CD8-positive, alpha-beta memory T cell (primary cell): ENCODE measurements at regions not wholly inside any gene's neighbourhood (a gene's known extent, or its start where the extent isn't known, plus 50 kb on each side); places are given as distances from the start of the nearest gene placed in this dataset.

Experiments used
- CTCF ChIA-PET: fragments of 350-600 bp; sonication (Branson Sonifier 250); formaldehyde crosslinking; loops from one replicate; lab custom pipeline; 2021; ENCODE audit warnings: antibody characterized with exemption; lab: Charles Lee
- POLR2A ChIA-PET: fragments of 350-600 bp; sonication (Branson Sonifier 250); formaldehyde crosslinking; loops from one replicate; lab custom pipeline; 2021; ENCODE audit warnings: antibody characterized with exemption; lab: Charles Lee
- DNase-seq, 5 donors: peaks; one replicate each; pipeline versions ENCODE4 v3.0.0 to v3.0.0-alpha.2; 2020 to 2022; ENCODE audit warnings: mixed read lengths in 1 of 5
- H3K27ac ChIP-seq: one replicate; pipeline ENCODE4 v1.7.0; 2013; ENCODE audit warnings: low read depth, mild to moderate bottlenecking, low read length, moderate library complexity
- H3K27me3 ChIP-seq: 2 replicates; pipeline ENCODE4 v1.7.0; 2013; ENCODE audit warnings: low read length, mild to moderate bottlenecking; ENCODE audit not compliant: insufficient read depth, poor library complexity, severe bottlenecking
- H3K36me3 ChIP-seq: 2 replicates; pipeline ENCODE4 v1.7.0; 2013; ENCODE audit warnings: mild to moderate bottlenecking, low read length, moderate library complexity; ENCODE audit not compliant: insufficient read depth
- H3K4me1 ChIP-seq: 2 replicates; pipeline ENCODE4 v1.7.0; 2013; ENCODE audit warnings: mild to moderate bottlenecking, low read length, moderate library complexity; ENCODE audit not compliant: insufficient read depth
- H3K4me3 ChIP-seq: 2 replicates; pipeline ENCODE4 v1.7.0; 2013; ENCODE audit warnings: mild to moderate bottlenecking, low read length
- H3K9me3 ChIP-seq: 2 replicates; pipeline ENCODE4 v1.7.0; 2013; ENCODE audit warnings: mild to moderate bottlenecking, low read length
- H3K27ac Mint-ChIP-seq, 8 donors: one replicate each; pipeline ENCODE4 v1.8.0; 2020 to 2021; ENCODE audit warnings: mixed read lengths in 8 of 8, mild to moderate bottlenecking in 6 of 8, inconsistent platforms in 3 of 8, moderate library complexity in 3 of 8
- H3K27me3 Mint-ChIP-seq, 2 donors: one replicate each; pipeline ENCODE4 v1.8.0; 2020 to 2021; ENCODE audit warnings: mixed read lengths in 2 of 2, mild to moderate bottlenecking in 1 of 2, moderate library complexity in 1 of 2
- H3K36me3 Mint-ChIP-seq, 3 donors: one replicate each; pipeline ENCODE4 v1.8.0; 2020 to 2021; ENCODE audit warnings: mixed read lengths in 3 of 3, inconsistent platforms in 1 of 3, mild to moderate bottlenecking in 1 of 3
- H3K4me1 Mint-ChIP-seq, 3 donors: one replicate each; pipeline ENCODE4 v1.8.0; 2020 to 2021; ENCODE audit warnings: mixed read lengths in 3 of 3, inconsistent platforms in 1 of 3, mild to moderate bottlenecking in 1 of 3
- H3K4me3 Mint-ChIP-seq, 7 donors: one replicate each; pipeline ENCODE4 v1.8.0; 2020 to 2021; ENCODE audit warnings: mixed read lengths in 7 of 7, mild to moderate bottlenecking in 6 of 7, moderate library complexity in 4 of 7, inconsistent platforms in 2 of 7
- H3K9me3 Mint-ChIP-seq, 5 donors: one replicate each; pipeline ENCODE4 v1.8.0; 2020 to 2022; ENCODE audit warnings: mixed read lengths in 5 of 5, mild to moderate bottlenecking in 3 of 5, moderate library complexity in 2 of 5, inconsistent platforms in 1 of 5

GRCh38 chr4:155495572-155496293 lies 119.0 kb upstream of the MAP9 start:
- Histone ChIP-seq H3K27me3 (no peaks in the 10 kb centered on the region), H3K36me3 (no peaks in the 10 kb centered on the region), H3K27ac (no peak overlapping the region), H3K4me1 (no peaks in the 10 kb centered on the region), H3K9me3 (no peaks in the 10 kb centered on the region), H3K4me3 (no peak overlapping the region)
- no peaks in the 10 kb centered on the region for H3K9me3 Mint-ChIP-seq
- DNase-seq = no peak
- no peak overlapping the region for H3K27ac Mint-ChIP-seq
- ChIA-PET CTCF (no interaction called here), POLR2A (no interaction called here)
- H3K36me3 Mint-ChIP-seq = no peaks in the 10 kb centered on the region
- H3K4me1 Mint-ChIP-seq = no peaks in the 10 kb centered on the region
- H3K27me3 Mint-ChIP-seq = peaks cover 2% of the 10 kb centered on the region in 2 donors
- H3K4me3 Mint-ChIP-seq = no peak overlapping the region

DNA sequence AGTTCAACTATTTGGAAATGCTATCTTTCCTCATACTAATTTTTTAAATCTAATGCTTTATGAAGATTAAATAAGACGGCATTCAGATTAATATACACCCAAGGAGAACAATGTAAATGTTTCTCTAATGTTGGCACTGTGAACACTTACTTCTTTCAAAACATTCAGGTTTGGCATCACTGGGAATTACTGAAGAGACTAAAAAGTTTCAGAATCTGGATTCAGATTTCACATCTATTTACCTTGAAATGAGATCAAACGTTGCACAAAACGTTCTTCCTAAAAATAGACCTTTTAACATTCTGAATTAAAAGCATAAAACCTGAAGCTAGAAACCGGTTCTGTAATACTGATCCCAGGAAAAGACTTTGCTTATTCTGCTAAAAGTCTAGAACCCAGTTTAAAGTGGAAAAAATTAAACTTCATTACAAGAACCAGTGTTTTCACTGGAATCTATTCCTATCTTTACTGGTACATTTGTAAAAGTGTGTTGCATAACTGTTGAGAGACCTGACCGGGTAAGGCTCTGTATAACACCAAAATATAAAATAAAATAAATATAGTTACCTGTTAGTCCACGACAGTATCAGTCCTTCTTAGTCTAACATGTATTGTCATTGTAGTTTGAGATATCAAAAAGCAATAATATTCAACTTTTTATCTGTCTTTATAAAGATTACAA lies 117.4 kb upstream of the MAP9 start:
- no peak overlapping the region for H3K27ac ChIP-seq
- DNase-seq = no peak
- peaks cover 0 to 2% of the 10 kb centered on the region in 2 donors for H3K27me3 Mint-ChIP-seq
- ChIA-PET POLR2A (no interaction called here), CTCF (no interaction called here)
- no peaks in the 10 kb centered on the region for H3K36me3 Mint-ChIP-seq
- H3K9me3 ChIP-seq = no peaks in the 10 kb centered on the region
- no peaks in the 10 kb centered on the region for H3K27me3 ChIP-seq
- no peak overlapping the region for H3K27ac Mint-ChIP-seq
- no peak overlapping the region for H3K4me3 Mint-ChIP-seq
- H3K36me3 ChIP-seq = no peaks in the 10 kb centered on the region
- no peak overlapping the region for H3K4me3 ChIP-seq
- H3K4me1 Mint-ChIP-seq = no peaks in the 10 kb centered on the region
- no peaks in the 10 kb centered on the region for H3K9me3 Mint-ChIP-seq
- H3K4me1 ChIP-seq = no peaks in the 10 kb centered on the region

GRCh38 chr4:155491336-155492120 lies 114.8 kb upstream of the MAP9 start:
- no peak overlapping the region for H3K4me3 ChIP-seq
- H3K36me3 ChIP-seq = no peaks in the 10 kb centered on the region
- H3K4me1 ChIP-seq = no peaks in the 10 kb centered on the region
- ChIA-PET POLR2A (no interaction called here), CTCF (no interaction called here)
- Mint-ChIP-seq H3K4me3 (no peak overlapping the region), H3K36me3 (no peaks in the 10 kb centered on the region), H3K27ac (no peak overlapping the region), H3K4me1 (no peaks in the 10 kb centered on the region), H3K27me3 (peaks cover 0 to 2% of the 10 kb centered on the region in 2 donors), H3K9me3 (no peaks in the 10 kb centered on the region)
- H3K9me3 ChIP-seq = no peaks in the 10 kb centered on the region
- DNase-seq = no peak
- no peaks in the 10 kb centered on the region for H3K27me3 ChIP-seq
- no peak overlapping the region for H3K27ac ChIP-seq

GRCh38 chr4:155489271-155489670 lies 112.5 kb upstream of the MAP9 start:
- Histone ChIP-seq H3K4me3 (no peak overlapping the region), H3K27me3 (no peaks in the 10 kb centered on the region), H3K36me3 (no peaks in the 10 kb centered on the region), H3K27ac (no peak overlapping the region), H3K9me3 (no peaks in the 10 kb centered on the region), H3K4me1 (no peaks in the 10 kb centered on the region)
- POLR2A ChIA-PET = no interaction called here
- DNase-seq = no peak
- H3K36me3 Mint-ChIP-seq = no peaks in the 10 kb centered on the region
- H3K9me3 Mint-ChIP-seq = no peaks in the 10 kb centered on the region
- CTCF ChIA-PET = no interaction called here
- H3K4me1 Mint-ChIP-seq = no peaks in the 10 kb centered on the region
- H3K4me3 Mint-ChIP-seq = no peak overlapping the region
- no peaks in the 10 kb centered on the region for H3K27me3 Mint-ChIP-seq
- no peak overlapping the region for H3K27ac Mint-ChIP-seq

DNA sequence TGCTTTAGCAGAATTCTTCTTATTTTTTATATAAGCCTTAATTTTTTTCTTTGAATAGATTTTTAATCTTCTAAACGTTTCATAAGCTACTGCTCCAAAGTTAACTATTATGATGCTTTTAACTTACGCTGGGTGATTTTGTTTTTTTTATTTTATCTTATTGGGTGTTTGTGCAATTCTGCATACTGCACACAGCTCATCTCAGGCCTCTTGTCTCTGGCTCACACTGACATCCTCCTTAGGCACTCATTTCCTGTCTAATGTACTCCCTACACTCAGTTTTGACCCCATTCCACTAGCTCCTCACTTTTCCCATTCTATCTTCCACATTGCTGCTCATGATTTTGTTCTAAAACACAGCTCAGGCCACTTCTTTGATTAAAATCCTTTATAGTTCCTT lies 111.9 kb upstream of the MAP9 start:
- Mint-ChIP-seq H3K36me3 (no peaks in the 10 kb centered on the region), H3K4me3 (no peak overlapping the region), H3K27ac (no peak overlapping the region), H3K4me1 (no peaks in the 10 kb centered on the region), H3K27me3 (peaks cover 0 to 3% of the 10 kb centered on the region in 2 donors), H3K9me3 (no peaks in the 10 kb centered on the region)
- H3K4me1 ChIP-seq = no peaks in the 10 kb centered on the region
- no peak overlapping the region for H3K4me3 ChIP-seq
- no peaks in the 10 kb centered on the region for H3K36me3 ChIP-seq
- no peaks in the 10 kb centered on the region for H3K27me3 ChIP-seq
- H3K27ac ChIP-seq = no peak overlapping the region
- ChIA-PET POLR2A (no interaction called here), CTCF (no interaction called here)
- no peak for DNase-seq
- no peaks in the 10 kb centered on the region for H3K9me3 ChIP-seq

- Mint-ChIP-seq H3K27ac (no peak overlapping the region), H3K27me3 (peaks cover 0 to 5% of the 10 kb centered on the region in 2 donors), H3K4me3 (no peak overlapping the region), H3K36me3 (no peaks in the 10 kb centered on the region), H3K9me3 (no peaks in the 10 kb centered on the region), H3K4me1 (no peaks in the 10 kb centered on the region)
- DNase-seq = no peak
- H3K27me3 ChIP-seq = no peaks in the 10 kb centered on the region
- H3K4me3 ChIP-seq = no peak overlapping the region
- no peaks in the 10 kb centered on the region for H3K4me1 ChIP-seq
- no peaks in the 10 kb centered on the region for H3K36me3 ChIP-seq
- H3K27ac ChIP-seq = no peak overlapping the region
- CTCF ChIA-PET = no interaction called here
- no peaks in the 10 kb centered on the region for H3K9me3 ChIP-seq
- POLR2A ChIA-PET = no interaction called here
Measured at GRCh38 chr4:155487210-155487609, 110.4 kb upstream of the MAP9 start.

- Histone ChIP-seq H3K27me3 (no peaks in the 10 kb centered on the region), H3K4me3 (no peak overlapping the region), H3K4me1 (no peaks in the 10 kb centered on the region), H3K27ac (no peak overlapping the region), H3K36me3 (no peaks in the 10 kb centered on the region), H3K9me3 (no peaks in the 10 kb centered on the region)
- POLR2A ChIA-PET = no interaction called here
- no peaks in the 10 kb centered on the region for H3K36me3 Mint-ChIP-seq
- H3K27me3 Mint-ChIP-seq = peaks cover 0 to 5% of the 10 kb centered on the region in 2 donors
- H3K4me3 Mint-ChIP-seq = no peak overlapping the region
- CTCF ChIA-PET = no interaction called here
- H3K9me3 Mint-ChIP-seq = no peaks in the 10 kb centered on the region
- H3K4me1 Mint-ChIP-seq = no peaks in the 10 kb centered on the region
- DNase-seq = no peak
- H3K27ac Mint-ChIP-seq = no peak overlapping the region
Measured at GRCh38 chr4:155481150-155481549, 104.4 kb upstream of the MAP9 start.

DNA sequence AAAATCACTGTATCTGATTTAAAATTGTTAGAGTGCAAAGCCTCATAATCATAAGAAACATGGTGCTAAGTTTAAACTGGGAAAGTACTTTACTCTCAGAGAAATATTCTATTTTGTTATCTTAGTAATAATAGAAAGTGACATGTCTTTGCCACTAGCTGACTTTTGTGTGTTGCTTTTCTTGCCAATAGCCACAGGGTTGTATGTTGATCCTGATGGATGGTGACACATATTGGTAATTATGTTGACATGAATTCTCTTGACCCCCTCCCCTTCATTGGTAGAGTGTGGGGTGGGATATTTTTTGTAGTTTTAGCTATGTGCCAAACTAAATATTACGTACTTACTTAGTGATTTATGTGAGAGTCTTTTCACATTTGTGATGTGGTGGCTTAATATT lies 103.1 kb upstream of the MAP9 start:
- Mint-ChIP-seq H3K27me3 (peaks cover 0 to 5% of the 10 kb centered on the region in 2 donors), H3K4me3 (no peak overlapping the region), H3K36me3 (no peaks in the 10 kb centered on the region), H3K4me1 (no peaks in the 10 kb centered on the region), H3K27ac (no peak overlapping the region), H3K9me3 (peaks cover 0 to 3% (median 0%) of the 10 kb centered on the region in 5 donors)
- Histone ChIP-seq H3K36me3 (no peaks in the 10 kb centered on the region), H3K27me3 (no peaks in the 10 kb centered on the region), H3K4me3 (no peak overlapping the region), H3K9me3 (no peaks in the 10 kb centered on the region), H3K27ac (no peak overlapping the region), H3K4me1 (no peaks in the 10 kb centered on the region)
- ChIA-PET POLR2A (no interaction called here), CTCF (no interaction called here)
- no peak for DNase-seq
